Colonic mucosa (tissue), 4 donors: ENCODE measurements at regions not wholly inside any gene's neighbourhood (a gene's known extent, or its start where the extent isn't known, plus 50 kb on each side); places are given as distances from the start of the nearest gene placed in this dataset.

Experiments
- DNase-seq: peaks from one replicate; pipeline ENCODE4 v3.0.0-alpha.2; 2020
- H3K27ac ChIP-seq: fragments of 200-600 bp; one replicate; pipeline ENCODE4 v1.8.0; 2021
- H3K27me3 ChIP-seq: fragments of 200-600 bp; one replicate; pipeline ENCODE4 v1.8.0; 2021
- H3K36me3 ChIP-seq: fragments of 200-600 bp; one replicate; pipeline ENCODE4 v1.8.0; 2021
- H3K4me1 ChIP-seq: fragments of 200-600 bp; one replicate; pipeline ENCODE4 v1.8.0; 2021; ENCODE audit warnings: mild to moderate bottlenecking
- H3K4me3 ChIP-seq: fragments of 200-600 bp; one replicate; pipeline ENCODE4 v1.8.0; 2021
- H3K9ac ChIP-seq, 2 donors: one replicate each; pipeline ENCODE4 v1.7.0; 2013; ENCODE audit warnings: control low read depth in 2 of 2, low read depth in 2 of 2, low read length in 2 of 2
- H3K9me3 ChIP-seq: fragments of 200-600 bp; one replicate; pipeline ENCODE4 v1.8.0; 2021
- intact Hi-C: fragments of 100-400 bp; cut with DNase I; formaldehyde crosslinking; loops from one replicate; pipeline ENCODE4 v1.14.1; 2022
- TF ChIP-seq, protein P1 (sequence below): fragments of 200-600 bp; IDR thresholded peaks from one replicate; pipeline ENCODE4 v1.8.0; 2022; ENCODE audit warnings: antibody characterized with exemption, mild to moderate bottlenecking
- donor health status: healthy.
- donor health status: DM: no; HTN: no; CAD: no.
- donor health status: DM: no; HTN: no; CAD: no.

DNA sequence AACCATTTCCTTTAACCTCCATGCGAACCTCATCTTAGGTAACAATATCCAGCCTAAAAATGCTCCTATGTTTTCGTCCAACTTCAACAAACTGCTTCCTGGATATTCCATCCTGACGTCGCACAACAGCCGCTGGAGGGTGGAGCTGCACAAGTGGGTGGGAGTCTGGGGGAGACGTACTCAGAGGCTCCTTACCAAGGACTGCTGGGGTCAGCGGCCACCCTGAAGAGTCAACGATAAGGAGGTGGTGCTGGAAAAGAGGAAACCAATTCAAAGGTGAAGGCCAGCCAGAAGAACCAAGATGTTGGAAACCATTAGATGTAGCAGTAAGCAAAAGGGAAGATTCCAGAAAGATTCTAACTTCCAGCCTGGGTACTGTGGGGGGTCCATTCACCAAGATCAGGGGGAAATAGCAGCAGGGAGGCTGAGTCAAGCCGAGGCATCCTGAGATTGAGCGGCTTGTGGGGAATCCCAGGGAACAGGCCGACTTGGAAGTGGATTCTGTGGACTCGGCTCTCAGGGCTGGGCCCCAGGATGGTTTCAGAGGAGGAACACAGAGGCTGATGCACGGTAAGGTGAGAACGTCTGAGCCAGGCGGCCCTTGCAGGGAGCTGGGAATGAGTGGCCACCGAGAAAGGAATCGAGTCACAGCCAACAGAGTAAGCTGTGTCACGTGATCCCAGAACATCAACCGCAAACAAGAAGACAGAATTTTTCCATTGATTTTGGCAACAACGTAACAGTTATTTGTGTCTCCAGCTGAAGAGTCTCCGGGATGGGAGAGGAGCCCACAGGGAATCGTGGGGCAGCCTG is 375.7 kb downstream of the NPHP4 start:
- TF ChIP-seq, protein P1, sequence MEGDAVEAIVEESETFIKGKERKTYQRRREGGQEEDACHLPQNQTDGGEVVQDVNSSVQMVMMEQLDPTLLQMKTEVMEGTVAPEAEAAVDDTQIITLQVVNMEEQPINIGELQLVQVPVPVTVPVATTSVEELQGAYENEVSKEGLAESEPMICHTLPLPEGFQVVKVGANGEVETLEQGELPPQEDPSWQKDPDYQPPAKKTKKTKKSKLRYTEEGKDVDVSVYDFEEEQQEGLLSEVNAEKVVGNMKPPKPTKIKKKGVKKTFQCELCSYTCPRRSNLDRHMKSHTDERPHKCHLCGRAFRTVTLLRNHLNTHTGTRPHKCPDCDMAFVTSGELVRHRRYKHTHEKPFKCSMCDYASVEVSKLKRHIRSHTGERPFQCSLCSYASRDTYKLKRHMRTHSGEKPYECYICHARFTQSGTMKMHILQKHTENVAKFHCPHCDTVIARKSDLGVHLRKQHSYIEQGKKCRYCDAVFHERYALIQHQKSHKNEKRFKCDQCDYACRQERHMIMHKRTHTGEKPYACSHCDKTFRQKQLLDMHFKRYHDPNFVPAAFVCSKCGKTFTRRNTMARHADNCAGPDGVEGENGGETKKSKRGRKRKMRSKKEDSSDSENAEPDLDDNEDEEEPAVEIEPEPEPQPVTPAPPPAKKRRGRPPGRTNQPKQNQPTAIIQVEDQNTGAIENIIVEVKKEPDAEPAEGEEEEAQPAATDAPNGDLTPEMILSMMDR, result no peak
- Histone ChIP-seq H3K27me3 (no peaks in the 10 kb centered on the region), H3K27ac (no peak overlapping the region), H3K9me3 (no peaks in the 10 kb centered on the region), H3K9ac (no peak overlapping the region), H3K4me1 (no peaks in the 10 kb centered on the region), H3K4me3 (no peak overlapping the region), H3K36me3 (no peaks in the 10 kb centered on the region)
- no peak for DNase-seq
- intact Hi-C loops, result no loop called here

DNA sequence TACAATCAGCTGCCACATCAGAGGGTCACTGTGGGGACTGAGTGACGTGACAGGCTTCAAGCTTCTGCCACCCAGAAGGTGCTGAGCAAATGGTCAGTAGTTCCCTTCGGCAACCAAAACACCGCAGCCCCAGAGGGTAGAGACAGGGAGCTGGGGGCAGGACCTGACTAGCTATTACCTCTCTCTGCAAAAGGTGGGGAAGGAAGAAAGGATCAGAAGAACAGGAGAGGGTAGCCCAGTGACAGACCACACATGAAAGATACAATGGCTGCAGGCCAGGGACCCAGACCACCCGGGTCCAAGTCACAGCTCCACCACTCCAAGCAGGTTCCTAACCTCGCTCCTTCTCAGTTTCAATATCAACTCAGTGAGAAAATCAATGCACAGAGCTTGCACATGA is 377.1 kb downstream of the NPHP4 start:
- intact Hi-C loops, result no loop called here
- H3K27me3 ChIP-seq, result no peaks in the 10 kb centered on the region
- H3K27ac ChIP-seq, result no peak overlapping the region
- TF ChIP-seq, protein P1, result no peak
- DNase-seq, result no peak
- no peak overlapping the region for H3K4me3 ChIP-seq
- H3K4me1 ChIP-seq, result no peaks in the 10 kb centered on the region
- no peaks in the 10 kb centered on the region for H3K9me3 ChIP-seq
- H3K36me3 ChIP-seq, result no peaks in the 10 kb centered on the region
- no peak overlapping the region for H3K9ac ChIP-seq

DNA sequence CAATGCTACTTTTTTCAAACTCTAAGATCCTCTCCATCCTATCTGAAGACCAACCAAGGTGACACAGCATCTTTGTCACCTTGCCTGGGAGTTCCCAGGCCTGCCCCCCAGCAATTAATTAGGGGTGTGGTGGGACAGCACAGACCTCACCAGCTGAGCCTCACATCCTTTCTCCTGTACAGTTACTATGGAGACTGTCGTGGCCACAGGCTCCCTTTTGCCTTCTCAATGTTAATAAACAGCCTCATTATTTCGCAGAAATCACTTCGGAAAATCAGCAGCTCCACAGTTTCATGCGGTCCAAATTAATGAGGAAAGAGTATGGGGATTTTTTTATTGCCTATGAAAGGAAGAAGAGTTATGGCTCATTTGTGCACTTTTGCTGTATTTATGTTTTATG is 378.3 kb downstream of the NPHP4 start:
- no peak overlapping the region for H3K4me3 ChIP-seq
- intact Hi-C loops, result no loop called here
- H3K4me1 ChIP-seq, result no peaks in the 10 kb centered on the region
- H3K27me3 ChIP-seq, result no peaks in the 10 kb centered on the region
- H3K36me3 ChIP-seq, result no peaks in the 10 kb centered on the region
- H3K9ac ChIP-seq, result no peak overlapping the region
- TF ChIP-seq, protein P1, result no peak
- H3K27ac ChIP-seq, result no peak overlapping the region
- no peak for DNase-seq
- no peaks in the 10 kb centered on the region for H3K9me3 ChIP-seq

DNA sequence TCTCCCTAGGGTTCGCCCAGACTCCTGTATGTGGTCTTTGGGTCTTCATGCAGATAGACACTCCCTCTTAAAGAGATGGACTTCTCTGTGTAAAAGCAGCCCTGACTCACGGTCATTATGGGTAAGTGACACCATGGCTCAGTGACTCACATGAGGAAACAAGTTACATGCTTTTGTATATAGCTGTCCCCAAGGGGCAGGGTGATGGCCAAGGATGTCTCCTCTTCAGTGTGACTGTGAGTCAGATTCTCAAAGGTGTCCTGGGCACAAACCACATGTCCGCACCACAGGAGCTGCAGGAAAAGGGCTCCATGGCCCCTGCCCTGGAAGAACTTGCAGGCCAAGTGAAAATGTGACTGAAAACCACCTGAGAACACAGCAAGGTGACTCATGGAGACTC is 380.4 kb downstream of the NPHP4 start:
- Histone ChIP-seq H3K4me1 (no peaks in the 10 kb centered on the region), H3K4me3 (no peak overlapping the region), H3K9me3 (no peaks in the 10 kb centered on the region), H3K9ac (no peak overlapping the region), H3K36me3 (no peaks in the 10 kb centered on the region), H3K27me3 (no peaks in the 10 kb centered on the region), H3K27ac (no peak overlapping the region)
- DNase-seq, result no peak
- intact Hi-C loops, result no loop called here
- TF ChIP-seq, protein P1, result no peak

DNA sequence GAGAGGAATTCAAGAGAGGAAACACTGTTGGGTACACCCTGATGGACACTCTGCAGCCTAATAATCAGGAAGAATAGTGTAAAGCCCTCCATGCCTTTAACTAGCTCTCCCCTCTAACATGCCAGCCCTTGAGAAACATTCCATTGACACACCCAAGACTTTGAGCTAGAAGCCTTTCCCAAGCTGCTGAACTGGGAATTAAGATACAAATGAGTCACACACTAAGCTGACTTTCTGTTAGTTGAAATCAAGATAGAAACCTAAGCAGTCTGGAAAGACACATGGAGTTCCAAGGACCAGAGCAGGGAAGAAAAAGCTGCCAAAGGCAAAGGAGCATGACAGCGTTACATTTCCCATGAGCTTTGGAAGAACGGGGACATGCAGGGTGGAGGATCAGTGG is 380.8 kb downstream of the NPHP4 start:
- no peaks in the 10 kb centered on the region for H3K36me3 ChIP-seq
- TF ChIP-seq, protein P1, result no peak
- intact Hi-C loops, result no loop called here
- no peak overlapping the region for H3K27ac ChIP-seq
- H3K4me1 ChIP-seq, result no peaks in the 10 kb centered on the region
- H3K27me3 ChIP-seq, result no peaks in the 10 kb centered on the region
- no peaks in the 10 kb centered on the region for H3K9me3 ChIP-seq
- H3K4me3 ChIP-seq, result no peak overlapping the region
- no peak overlapping the region for H3K9ac ChIP-seq
- DNase-seq, result no peak
